Stimulated activated naive CD8-positive, alpha-beta T cell treated with anti-CD3 and anti-CD28 coated beads, Interleukin-15, amount 100 ng/mL, for 72 hours (primary cell): ENCODE measurements at regions not wholly inside any gene's neighbourhood (a gene's known extent, or its start where the extent isn't known, plus 50 kb on each side); places are given as distances from the start of the nearest gene placed in this dataset.

Experiments used
- ATAC-seq: fragments of 150-1000 bp; cut with Tn5 transposase; 2 replicates; pipeline ENCODE4 v1.10.0; 2021; ENCODE audit warnings: mild to moderate bottlenecking, moderate library complexity
- DNase-seq, 2 donors: peaks; one replicate each; pipeline ENCODE4 v3.0.0; 2021 to 2022
- H3K27ac Mint-ChIP-seq, 2 donors: one replicate each; pipeline ENCODE4 v1.8.0; 2022; ENCODE audit warnings: mild to moderate bottlenecking in 2 of 2, mixed read lengths in 2 of 2, moderate library complexity in 2 of 2
- H3K27me3 Mint-ChIP-seq: one replicate; pipeline ENCODE4 v1.8.0; 2022; ENCODE audit warnings: mixed read lengths
- H3K4me1 Mint-ChIP-seq: one replicate; pipeline ENCODE4 v1.8.0; 2022; ENCODE audit warnings: mild to moderate bottlenecking, mixed read lengths
- H3K4me3 Mint-ChIP-seq, 2 donors: one replicate each; pipeline ENCODE4 v1.8.0; 2022; ENCODE audit warnings: mild to moderate bottlenecking in 2 of 2, mixed read lengths in 2 of 2, moderate library complexity in 1 of 2
- H3K9me3 Mint-ChIP-seq, 2 donors: one replicate each; pipeline ENCODE4 v1.8.0; 2022; ENCODE audit warnings: mixed read lengths in 2 of 2

- no peak overlapping the region for H3K4me3 Mint-ChIP-seq
- H3K4me1 Mint-ChIP-seq = no peaks in the 10 kb centered on the region
- ATAC-seq (no peak), DNase-seq (no peak)
- no peaks in the 10 kb centered on the region for H3K9me3 Mint-ChIP-seq
- peaks cover 7% of the 10 kb centered on the region for H3K27me3 Mint-ChIP-seq
- H3K27ac Mint-ChIP-seq = no peak overlapping the region
These were observed 536.8 kb downstream of the MED13L start for GRCh38 chr12:115740586-115741155.

GRCh38 chr12:115737895-115738294, 539.6 kb downstream of the MED13L start:
- Mint-ChIP-seq H3K4me3 (no peak overlapping the region), H3K27me3 (no peaks in the 10 kb centered on the region), H3K9me3 (no peaks in the 10 kb centered on the region), H3K4me1 (no peaks in the 10 kb centered on the region), H3K27ac (no peak overlapping the region)
- no peak for DNase-seq
- ATAC-seq = no peak

GRCh38 chr12:115736360-115736759, 541.1 kb downstream of the MED13L start:
- Mint-ChIP-seq H3K9me3 (no peaks in the 10 kb centered on the region), H3K27me3 (no peaks in the 10 kb centered on the region), H3K4me1 (no peaks in the 10 kb centered on the region), H3K27ac (no peak overlapping the region), H3K4me3 (no peak overlapping the region)
- no peak for DNase-seq
- no peak for ATAC-seq

- Mint-ChIP-seq H3K9me3 (peaks cover 3 to 5% of the 10 kb centered on the region in 2 donors), H3K27ac (no peak overlapping the region), H3K27me3 (no peaks in the 10 kb centered on the region), H3K4me3 (no peak overlapping the region), H3K4me1 (no peaks in the 10 kb centered on the region)
- DNase-seq (no peak), ATAC-seq (no peak)
These were observed 546.4 kb downstream of the MED13L start for GRCh38 chr12:115730975-115731541.

GRCh38 chr12:115726691-115727090, 550.8 kb downstream of the MED13L start:
- Mint-ChIP-seq H3K9me3 (peaks cover 5 to 6% of the 10 kb centered on the region in 2 donors), H3K27ac (no peak overlapping the region), H3K27me3 (no peaks in the 10 kb centered on the region), H3K4me3 (no peak overlapping the region), H3K4me1 (no peaks in the 10 kb centered on the region)
- no peak for ATAC-seq
- no peak for DNase-seq

- DNase-seq (no peak), ATAC-seq (no peak)
- no peak overlapping the region for H3K27ac Mint-ChIP-seq
- H3K27me3 Mint-ChIP-seq = no peaks in the 10 kb centered on the region
- no peak overlapping the region for H3K4me3 Mint-ChIP-seq
- peaks cover 0 to 13% of the 10 kb centered on the region in 2 donors for H3K9me3 Mint-ChIP-seq
- H3K4me1 Mint-ChIP-seq = no peaks in the 10 kb centered on the region
These were observed 555.3 kb downstream of the MED13L start for GRCh38 chr12:115722181-115722580.

- Mint-ChIP-seq H3K4me1 (no peaks in the 10 kb centered on the region), H3K27ac (no peak overlapping the region), H3K4me3 (no peak overlapping the region), H3K9me3 (peaks cover 1 to 9% of the 10 kb centered on the region in 2 donors), H3K27me3 (no peaks in the 10 kb centered on the region)
- ATAC-seq (no peak), DNase-seq (no peak)
These were observed 560.9 kb downstream of the MED13L start for GRCh38 chr12:115716551-115716950.

- H3K4me3 Mint-ChIP-seq = no peak overlapping the region
- H3K27ac Mint-ChIP-seq = no peak overlapping the region
- DNase-seq = no peak
- H3K4me1 Mint-ChIP-seq = no peaks in the 10 kb centered on the region
- H3K9me3 Mint-ChIP-seq = peaks cover 6 to 10% of the 10 kb centered on the region in 2 donors
- no peak for ATAC-seq
- no peaks in the 10 kb centered on the region for H3K27me3 Mint-ChIP-seq
These were observed 564.8 kb downstream of the MED13L start for GRCh38 chr12:115712676-115713075.

GRCh38 chr12:115710104-115710564, 567.4 kb downstream of the MED13L start:
- no peak for ATAC-seq
- Mint-ChIP-seq H3K4me1 (no peaks in the 10 kb centered on the region), H3K4me3 (no peak overlapping the region), H3K9me3 (peaks cover 12 to 26% of the 10 kb centered on the region in 2 donors), H3K27me3 (no peaks in the 10 kb centered on the region), H3K27ac (no peak overlapping the region)
- DNase-seq = no peak

GRCh38 chr12:115709540-115710011, 567.9 kb downstream of the MED13L start:
- Mint-ChIP-seq H3K27ac (no peak overlapping the region), H3K27me3 (no peaks in the 10 kb centered on the region), H3K4me1 (no peaks in the 10 kb centered on the region), H3K9me3 (peaks cover 12 to 26% of the 10 kb centered on the region in 2 donors), H3K4me3 (no peak overlapping the region)
- ATAC-seq (no peak), DNase-seq (no peak)

- no peak for ATAC-seq
- no peaks in the 10 kb centered on the region for H3K4me1 Mint-ChIP-seq
- no peak overlapping the region for H3K4me3 Mint-ChIP-seq
- DNase-seq = no peak
- peaks cover 12 to 26% of the 10 kb centered on the region in 2 donors for H3K9me3 Mint-ChIP-seq
- no peaks in the 10 kb centered on the region for H3K27me3 Mint-ChIP-seq
- H3K27ac Mint-ChIP-seq = no peak overlapping the region
These were observed 568.7 kb downstream of the MED13L start for GRCh38 chr12:115708801-115709200.

- ATAC-seq (no peak), DNase-seq (no peak)
- Mint-ChIP-seq H3K27me3 (no peaks in the 10 kb centered on the region), H3K27ac (no peak overlapping the region), H3K4me3 (no peak overlapping the region), H3K4me1 (no peaks in the 10 kb centered on the region), H3K9me3 (peaks cover 3 to 9% of the 10 kb centered on the region in 2 donors)
These were observed 576.5 kb downstream of the MED13L start for GRCh38 chr12:115700896-115701465.

GRCh38 chr12:115700081-115700480, 577.4 kb downstream of the MED13L start:
- Mint-ChIP-seq H3K27ac (no peak overlapping the region), H3K27me3 (no peaks in the 10 kb centered on the region), H3K4me3 (no peak overlapping the region), H3K4me1 (no peaks in the 10 kb centered on the region), H3K9me3 (peaks cover 0 to under 1% of the 10 kb centered on the region in 2 donors)
- ATAC-seq (no peak), DNase-seq (no peak)

GRCh38 chr12:115698257-115698656, 579.2 kb downstream of the MED13L start:
- no peaks in the 10 kb centered on the region for H3K4me1 Mint-ChIP-seq
- H3K27ac Mint-ChIP-seq = no peak overlapping the region
- no peaks in the 10 kb centered on the region for H3K9me3 Mint-ChIP-seq
- H3K27me3 Mint-ChIP-seq = no peaks in the 10 kb centered on the region
- DNase-seq (no peak), ATAC-seq (no peak)
- H3K4me3 Mint-ChIP-seq = no peak overlapping the region

GRCh38 chr12:115697340-115697739, 580.2 kb downstream of the MED13L start:
- Mint-ChIP-seq H3K9me3 (no peaks in the 10 kb centered on the region), H3K4me1 (no peaks in the 10 kb centered on the region), H3K27ac (no peak overlapping the region), H3K4me3 (no peak overlapping the region), H3K27me3 (no peaks in the 10 kb centered on the region)
- DNase-seq (no peak), ATAC-seq (no peak)

GRCh38 chr12:115694564-115694963, 582.9 kb downstream of the MED13L start:
- ATAC-seq (no peak), DNase-seq (no peak)
- no peaks in the 10 kb centered on the region for H3K27me3 Mint-ChIP-seq
- H3K9me3 Mint-ChIP-seq = no peaks in the 10 kb centered on the region
- no peak overlapping the region for H3K27ac Mint-ChIP-seq
- no peaks in the 10 kb centered on the region for H3K4me1 Mint-ChIP-seq
- no peak overlapping the region for H3K4me3 Mint-ChIP-seq
